ENCODE measurements at regions not wholly inside any gene's neighbourhood (a gene's known extent, or its start where the extent isn't known, plus 50 kb on each side); places are given as distances from the start of the nearest gene placed in this dataset.

DNA sequence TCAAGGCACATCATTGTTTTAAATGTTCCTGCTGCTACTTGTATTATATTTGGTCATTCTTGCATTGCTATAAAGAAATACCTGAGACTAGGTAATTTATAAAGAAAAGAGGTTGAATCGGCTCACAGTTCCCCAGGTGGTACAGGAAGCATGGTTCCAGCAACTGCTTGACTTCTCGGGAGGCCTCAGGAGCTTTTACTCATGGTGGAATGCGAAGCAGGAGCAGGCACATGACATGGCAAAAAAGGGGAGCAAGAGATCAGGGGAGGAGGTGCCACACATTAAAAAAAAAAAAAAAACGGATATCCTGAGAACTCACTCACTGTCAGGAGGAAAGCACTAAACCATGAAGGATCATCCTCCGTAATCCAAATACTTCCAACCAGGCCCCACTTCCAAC lies 286.9 kb upstream of the PLSCR5 start:
- Histone ChIP-seq H3K4me2 (ENCODE audit: low read depth, low read length, poor library complexity, severe bottlenecking) (no peak overlapping the region), H3F3A (ENCODE audit: low read depth) (no peaks in the 10 kb centered on the region), H3K9ac (ENCODE audit: low read depth, low read length, poor library complexity, severe bottlenecking) (no peak overlapping the region), H3K9me2 (replicated peaks; ENCODE audit: low read depth, low read length) (no peaks in the 10 kb centered on the region), H3K36me3 (ENCODE audit: insufficient read depth, low read length) (no peaks in the 10 kb centered on the region), H3K4me1 (ENCODE audit: insufficient read depth, low read length, poor library complexity, severe bottlenecking) (no peaks in the 10 kb centered on the region), H3K27me3 (ENCODE audit: insufficient read depth, low read length, poor library complexity, severe bottlenecking) (no peaks in the 10 kb centered on the region), H2AFZ (ENCODE audit: low read length) (no peak overlapping the region), H3K4me3 (ENCODE audit: low read length, poor library complexity, severe bottlenecking) (no peak overlapping the region), H3K79me2 (ENCODE audit: insufficient read depth, low read length) (no peaks in the 10 kb centered on the region), H4K20me1 (ENCODE audit: insufficient read depth, low read length, poor library complexity, severe bottlenecking) (no peaks in the 10 kb centered on the region), H3K9me3 (ENCODE audit: insufficient read depth, low read depth, low read length) (no peaks in the 10 kb centered on the region)
- TF ChIP-seq EZH2phosphoT487 (IDR thresholded peaks at IDR 0.05; ENCODE audit: borderline replicate concordance): no peak
- TF ChIP-seq, protein P1, sequence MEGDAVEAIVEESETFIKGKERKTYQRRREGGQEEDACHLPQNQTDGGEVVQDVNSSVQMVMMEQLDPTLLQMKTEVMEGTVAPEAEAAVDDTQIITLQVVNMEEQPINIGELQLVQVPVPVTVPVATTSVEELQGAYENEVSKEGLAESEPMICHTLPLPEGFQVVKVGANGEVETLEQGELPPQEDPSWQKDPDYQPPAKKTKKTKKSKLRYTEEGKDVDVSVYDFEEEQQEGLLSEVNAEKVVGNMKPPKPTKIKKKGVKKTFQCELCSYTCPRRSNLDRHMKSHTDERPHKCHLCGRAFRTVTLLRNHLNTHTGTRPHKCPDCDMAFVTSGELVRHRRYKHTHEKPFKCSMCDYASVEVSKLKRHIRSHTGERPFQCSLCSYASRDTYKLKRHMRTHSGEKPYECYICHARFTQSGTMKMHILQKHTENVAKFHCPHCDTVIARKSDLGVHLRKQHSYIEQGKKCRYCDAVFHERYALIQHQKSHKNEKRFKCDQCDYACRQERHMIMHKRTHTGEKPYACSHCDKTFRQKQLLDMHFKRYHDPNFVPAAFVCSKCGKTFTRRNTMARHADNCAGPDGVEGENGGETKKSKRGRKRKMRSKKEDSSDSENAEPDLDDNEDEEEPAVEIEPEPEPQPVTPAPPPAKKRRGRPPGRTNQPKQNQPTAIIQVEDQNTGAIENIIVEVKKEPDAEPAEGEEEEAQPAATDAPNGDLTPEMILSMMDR (conservative IDR thresholded peaks at IDR 0.05; ENCODE audit: low read length): no peak

GRCh38 chr3:146889626-146890025 lies 284.5 kb upstream of the PLSCR5 start:
- no peaks in the 10 kb centered on the region for H4K20me1 ChIP-seq (ENCODE audit: insufficient read depth, low read length, poor library complexity, severe bottlenecking)
- H3K9ac ChIP-seq (ENCODE audit: low read depth, low read length, poor library complexity, severe bottlenecking): no peak overlapping the region
- no peaks in the 10 kb centered on the region for H3F3A ChIP-seq (ENCODE audit: low read depth)
- H3K9me3 ChIP-seq (ENCODE audit: insufficient read depth, low read depth, low read length): no peaks in the 10 kb centered on the region
- H2AFZ ChIP-seq (ENCODE audit: low read length): no peak overlapping the region
- no peaks in the 10 kb centered on the region for H3K9me2 ChIP-seq (replicated peaks; ENCODE audit: low read depth, low read length)
- no peaks in the 10 kb centered on the region for H3K79me2 ChIP-seq (ENCODE audit: insufficient read depth, low read length)
- no peak for TF ChIP-seq EZH2phosphoT487 (IDR thresholded peaks at IDR 0.05; ENCODE audit: borderline replicate concordance)
- TF ChIP-seq, protein P1 (conservative IDR thresholded peaks at IDR 0.05; ENCODE audit: low read length): no peak
- H3K27me3 ChIP-seq (ENCODE audit: insufficient read depth, low read length, poor library complexity, severe bottlenecking): no peaks in the 10 kb centered on the region
- H3K36me3 ChIP-seq (ENCODE audit: insufficient read depth, low read length): no peaks in the 10 kb centered on the region
- H3K4me1 ChIP-seq (ENCODE audit: insufficient read depth, low read length, poor library complexity, severe bottlenecking): no peaks in the 10 kb centered on the region
- H3K4me3 ChIP-seq (ENCODE audit: low read length, poor library complexity, severe bottlenecking): no peak overlapping the region
- no peak overlapping the region for H3K4me2 ChIP-seq (ENCODE audit: low read depth, low read length, poor library complexity, severe bottlenecking)

- H3F3A ChIP-seq (ENCODE audit: low read depth): no peaks in the 10 kb centered on the region
- no peaks in the 10 kb centered on the region for H3K79me2 ChIP-seq (ENCODE audit: insufficient read depth, low read length)
- TF ChIP-seq, protein P1 (conservative IDR thresholded peaks at IDR 0.05; ENCODE audit: low read length): no peak
- no peak for TF ChIP-seq EZH2phosphoT487 (IDR thresholded peaks at IDR 0.05; ENCODE audit: borderline replicate concordance)
- no peak overlapping the region for H3K9ac ChIP-seq (ENCODE audit: low read depth, low read length, poor library complexity, severe bottlenecking)
- H3K9me2 ChIP-seq (replicated peaks; ENCODE audit: low read depth, low read length): no peaks in the 10 kb centered on the region
- H3K4me2 ChIP-seq (ENCODE audit: low read depth, low read length, poor library complexity, severe bottlenecking): no peak overlapping the region
- H4K20me1 ChIP-seq (ENCODE audit: insufficient read depth, low read length, poor library complexity, severe bottlenecking): no peaks in the 10 kb centered on the region
- no peaks in the 10 kb centered on the region for H3K4me1 ChIP-seq (ENCODE audit: insufficient read depth, low read length, poor library complexity, severe bottlenecking)
- no peak overlapping the region for H3K4me3 ChIP-seq (ENCODE audit: low read length, poor library complexity, severe bottlenecking)
- no peaks in the 10 kb centered on the region for H3K27me3 ChIP-seq (ENCODE audit: insufficient read depth, low read length, poor library complexity, severe bottlenecking)
- no peaks in the 10 kb centered on the region for H3K36me3 ChIP-seq (ENCODE audit: insufficient read depth, low read length)
- H3K9me3 ChIP-seq (ENCODE audit: insufficient read depth, low read depth, low read length): no peaks in the 10 kb centered on the region
- no peak overlapping the region for H2AFZ ChIP-seq (ENCODE audit: low read length)
These were observed 283.0 kb upstream of the PLSCR5 start for GRCh38 chr3:146888176-146888575.
